ENCODE measurements at regions not wholly inside any gene's neighbourhood (a gene's known extent, or its start where the extent isn't known, plus 50 kb on each side); places are given as distances from the start of the nearest gene placed in this dataset.

DNA sequence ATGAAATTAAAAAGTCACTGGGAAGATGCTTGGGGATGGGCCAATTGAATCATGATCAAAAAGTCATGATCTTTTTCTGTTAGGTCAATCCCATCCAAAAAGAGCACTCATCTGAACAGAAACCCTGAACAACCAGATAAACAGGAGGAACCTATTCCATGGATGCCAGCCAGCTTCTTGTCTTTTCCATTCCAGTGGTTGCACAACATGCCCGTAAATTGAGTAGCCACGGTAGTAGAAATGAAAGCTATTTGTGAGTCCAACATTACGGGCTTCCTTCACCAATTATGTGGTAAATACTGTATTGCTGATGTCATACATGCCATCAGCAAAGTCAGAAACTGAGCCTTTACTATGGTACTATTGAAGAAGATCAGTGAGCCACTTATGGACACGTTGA, 982.4 kb upstream of the HS3ST1 start:
- CTCF ChIA-PET: no interaction called here
- H3K4me1 ChIP-seq (ENCODE audit: control insufficient read depth in 1 of 2, insufficient read depth in 2 of 2, low read depth in 1 of 2, low read length in 1 of 2): no peaks in the 10 kb centered on the region
- H2AFZ ChIP-seq (ENCODE audit: low read depth): no peak overlapping the region
- H3K36me3 ChIP-seq (replicated peaks in 1 of 2; ENCODE audit: control insufficient read depth in 1 of 2, insufficient read depth in 2 of 2, low read length in 1 of 2): no peaks in the 10 kb centered on the region
- H3K4me2 ChIP-seq: no peak overlapping the region
- WGBS (ENCODE audit: low lambda C conversion rate): 32% methylated on average over 4 of the region's 4 CpGs
- peaks cover 6% of the 10 kb centered on the region; the same call in 1 of the 2 replicates for H3K9me3 ChIP-seq
- no peaks in the 10 kb centered on the region for H3K9me2 ChIP-seq
- H3F3A ChIP-seq (replicated peaks; ENCODE audit: insufficient read depth): no peaks in the 10 kb centered on the region
- POLR2A ChIA-PET: no interaction called here
- H3K27me3 ChIP-seq (ENCODE audit: insufficient read depth): no peaks in the 10 kb centered on the region
- H3K27ac ChIP-seq (ENCODE audit: low read depth in 2 of 2, low read length in 1 of 2): no peak overlapping the region
- H3K79me2 ChIP-seq (ENCODE audit: insufficient read depth): no peaks in the 10 kb centered on the region
- H3K9ac ChIP-seq: no peak overlapping the region
- no peak overlapping the region for H3K4me3 ChIP-seq (ENCODE audit: low read depth in 2 of 2, low read length in 1 of 2)
- TF ChIP-seq FOXM1 (IDR thresholded peaks at IDR 0.05; ENCODE audit: low read depth) (no peak), TEAD4 (IDR thresholded peaks at IDR 0.05; ENCODE audit: borderline replicate concordance, insufficient read depth) (no peak), FOXJ3 (CRISPR knock-in tag; IDR thresholded peaks at IDR 0.05) (no peak), YY1 (IDR thresholded peaks at IDR 0.05; ENCODE audit: low read depth) (no peak), RCOR1 (IDR thresholded peaks at IDR 0.05; ENCODE audit: low read length) (no peak), GATA2 (CRISPR knock-in tag; IDR thresholded peaks at IDR 0.05) (no peak), RXRA (IDR thresholded peaks at IDR 0.05; ENCODE audit: borderline replicate concordance, low read depth) (no peak), RAD21 (IDR thresholded peaks at IDR 0.05; ENCODE audit: low read length) (no peak), RFX5 (IDR thresholded peaks at IDR 0.05; ENCODE audit: low read length) (no peak), FOSL2 (IDR thresholded peaks at IDR 0.05; ENCODE audit: borderline replicate concordance, low read depth) (no peak), JUND (IDR thresholded peaks at IDR 0.05) (no peak), EP300 (IDR thresholded peaks at IDR 0.05; ENCODE audit: borderline replicate concordance in 1 of 2, low read depth in 1 of 2, low read length in 1 of 2) (no peak), TAF1 (IDR thresholded peaks at IDR 0.05; ENCODE audit: borderline replicate concordance, low read depth, low read length) (no peak), SMC3 (IDR thresholded peaks at IDR 0.05; ENCODE audit: low read depth, low read length) (no peak), NFIC (IDR thresholded peaks at IDR 0.05; ENCODE audit: borderline replicate concordance) (no peak)
- TF ChIP-seq, protein P1, sequence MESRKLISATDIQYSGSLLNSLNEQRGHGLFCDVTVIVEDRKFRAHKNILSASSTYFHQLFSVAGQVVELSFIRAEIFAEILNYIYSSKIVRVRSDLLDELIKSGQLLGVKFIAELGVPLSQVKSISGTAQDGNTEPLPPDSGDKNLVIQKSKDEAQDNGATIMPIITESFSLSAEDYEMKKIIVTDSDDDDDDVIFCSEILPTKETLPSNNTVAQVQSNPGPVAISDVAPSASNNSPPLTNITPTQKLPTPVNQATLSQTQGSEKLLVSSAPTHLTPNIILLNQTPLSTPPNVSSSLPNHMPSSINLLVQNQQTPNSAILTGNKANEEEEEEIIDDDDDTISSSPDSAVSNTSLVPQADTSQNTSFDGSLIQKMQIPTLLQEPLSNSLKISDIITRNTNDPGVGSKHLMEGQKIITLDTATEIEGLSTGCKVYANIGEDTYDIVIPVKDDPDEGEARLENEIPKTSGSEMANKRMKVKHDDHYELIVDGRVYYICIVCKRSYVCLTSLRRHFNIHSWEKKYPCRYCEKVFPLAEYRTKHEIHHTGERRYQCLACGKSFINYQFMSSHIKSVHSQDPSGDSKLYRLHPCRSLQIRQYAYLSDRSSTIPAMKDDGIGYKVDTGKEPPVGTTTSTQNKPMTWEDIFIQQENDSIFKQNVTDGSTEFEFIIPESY (IDR thresholded peaks at IDR 0.05; ENCODE audit: borderline replicate concordance, low read depth): no peak
- TF ChIP-seq, protein P2, sequence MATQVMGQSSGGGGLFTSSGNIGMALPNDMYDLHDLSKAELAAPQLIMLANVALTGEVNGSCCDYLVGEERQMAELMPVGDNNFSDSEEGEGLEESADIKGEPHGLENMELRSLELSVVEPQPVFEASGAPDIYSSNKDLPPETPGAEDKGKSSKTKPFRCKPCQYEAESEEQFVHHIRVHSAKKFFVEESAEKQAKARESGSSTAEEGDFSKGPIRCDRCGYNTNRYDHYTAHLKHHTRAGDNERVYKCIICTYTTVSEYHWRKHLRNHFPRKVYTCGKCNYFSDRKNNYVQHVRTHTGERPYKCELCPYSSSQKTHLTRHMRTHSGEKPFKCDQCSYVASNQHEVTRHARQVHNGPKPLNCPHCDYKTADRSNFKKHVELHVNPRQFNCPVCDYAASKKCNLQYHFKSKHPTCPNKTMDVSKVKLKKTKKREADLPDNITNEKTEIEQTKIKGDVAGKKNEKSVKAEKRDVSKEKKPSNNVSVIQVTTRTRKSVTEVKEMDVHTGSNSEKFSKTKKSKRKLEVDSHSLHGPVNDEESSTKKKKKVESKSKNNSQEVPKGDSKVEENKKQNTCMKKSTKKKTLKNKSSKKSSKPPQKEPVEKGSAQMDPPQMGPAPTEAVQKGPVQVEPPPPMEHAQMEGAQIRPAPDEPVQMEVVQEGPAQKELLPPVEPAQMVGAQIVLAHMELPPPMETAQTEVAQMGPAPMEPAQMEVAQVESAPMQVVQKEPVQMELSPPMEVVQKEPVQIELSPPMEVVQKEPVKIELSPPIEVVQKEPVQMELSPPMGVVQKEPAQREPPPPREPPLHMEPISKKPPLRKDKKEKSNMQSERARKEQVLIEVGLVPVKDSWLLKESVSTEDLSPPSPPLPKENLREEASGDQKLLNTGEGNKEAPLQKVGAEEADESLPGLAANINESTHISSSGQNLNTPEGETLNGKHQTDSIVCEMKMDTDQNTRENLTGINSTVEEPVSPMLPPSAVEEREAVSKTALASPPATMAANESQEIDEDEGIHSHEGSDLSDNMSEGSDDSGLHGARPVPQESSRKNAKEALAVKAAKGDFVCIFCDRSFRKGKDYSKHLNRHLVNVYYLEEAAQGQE (IDR thresholded peaks at IDR 0.05; ENCODE audit: low read depth, low read length): no peak
- TF ChIP-seq, protein P3, sequence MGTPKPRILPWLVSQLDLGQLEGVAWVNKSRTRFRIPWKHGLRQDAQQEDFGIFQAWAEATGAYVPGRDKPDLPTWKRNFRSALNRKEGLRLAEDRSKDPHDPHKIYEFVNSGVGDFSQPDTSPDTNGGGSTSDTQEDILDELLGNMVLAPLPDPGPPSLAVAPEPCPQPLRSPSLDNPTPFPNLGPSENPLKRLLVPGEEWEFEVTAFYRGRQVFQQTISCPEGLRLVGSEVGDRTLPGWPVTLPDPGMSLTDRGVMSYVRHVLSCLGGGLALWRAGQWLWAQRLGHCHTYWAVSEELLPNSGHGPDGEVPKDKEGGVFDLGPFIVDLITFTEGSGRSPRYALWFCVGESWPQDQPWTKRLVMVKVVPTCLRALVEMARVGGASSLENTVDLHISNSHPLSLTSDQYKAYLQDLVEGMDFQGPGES (IDR thresholded peaks at IDR 0.05; ENCODE audit: low read depth, low read length): no peak
- no peak for DNase-seq
- H4K20me1 ChIP-seq (ENCODE audit: insufficient read depth): no peaks in the 10 kb centered on the region
